ENCODE measurements at regions not wholly inside any gene's neighbourhood (a gene's known extent, or its start where the extent isn't known, plus 50 kb on each side); places are given as distances from the start of the nearest gene placed in this dataset.

GRCh38 chr6:28777147-28777461, 146.7 kb downstream of the TRIM27 start:
- H3K4me1 ChIP-seq: peaks cover 0 to 18% (median 0%) of the 10 kb centered on the region in 4 donors
- H3K27me3 ChIP-seq: peaks cover 22 to 100% (median 89%) of the 10 kb centered on the region in 3 donors
- H3K36me3 ChIP-seq: no peaks in the 10 kb centered on the region
- H3K27ac ChIP-seq: no peak overlapping the region
- no peak overlapping the region for H3K4me3 ChIP-seq
- H3K9me3 ChIP-seq: peaks cover 0 to 41% (median 14%) of the 10 kb centered on the region in 4 donors
- DNase-seq: no peak
- TF ChIP-seq POLR2AphosphoS5 (IDR thresholded peaks at IDR 0.05) (no peak), POLR2A (IDR thresholded peaks at IDR 0.05) (no peak), CTCF (IDR thresholded peaks at IDR 0.05) (no peak), EP300 (IDR thresholded peaks at IDR 0.05) (no peak)
- 5 to 7% (median 5%) methylated on average over 4 of the region's 4 CpGs for WGBS, 5 donors
- intact Hi-C loops (cut with DNase I; ENCODE audit: low total_unique reads): no loop called here

GRCh38 chr6:28782113-28782673, 141.6 kb downstream of the TRIM27 start:
- H3K4me1 ChIP-seq: peaks cover 0 to 12% (median 0%) of the 10 kb centered on the region in 4 donors
- TF ChIP-seq POLR2AphosphoS5 (IDR thresholded peaks at IDR 0.05) (no peak), CTCF (IDR thresholded peaks at IDR 0.05) (no peak), EP300 (IDR thresholded peaks at IDR 0.05) (no peak), POLR2A (IDR thresholded peaks at IDR 0.05) (no peak)
- no peaks in the 10 kb centered on the region for H3K36me3 ChIP-seq
- H3K9me3 ChIP-seq: peaks cover 0 to 27% (median 13%) of the 10 kb centered on the region in 4 donors
- H3K4me3 ChIP-seq: no peak overlapping the region
- WGBS, 5 donors: 13 to 24% (median 15%) methylated on average over 5 of the region's 5 CpGs
- intact Hi-C loops (cut with DNase I; ENCODE audit: low total_unique reads): no loop called here
- no peak overlapping the region for H3K27ac ChIP-seq
- no peak for DNase-seq
- peaks cover 10 to 100% (median 84%) of the 10 kb centered on the region in 3 donors for H3K27me3 ChIP-seq

- intact Hi-C loops (cut with DNase I; ENCODE audit: low total_unique reads): no loop called here
- 2 to 4% (median 3%) methylated on average over 29 to 30 of the region's 30 CpGs for WGBS, 5 donors
Measured at GRCh38 chr6:28785962-28786679, 137.7 kb downstream of the TRIM27 start.

More at GRCh38 chr6:28785962-28786679, 137.7 kb downstream of the TRIM27 start:
- peaks cover 0 to 23% (median 3%) of the 10 kb centered on the region in 4 donors for H3K4me1 ChIP-seq
- peaks cover 0 to 30% (median 17%) of the 10 kb centered on the region in 4 donors for H3K9me3 ChIP-seq
- TF ChIP-seq POLR2A (IDR thresholded peaks at IDR 0.05) (no peak), EP300 (IDR thresholded peaks at IDR 0.05) (no peak), POLR2AphosphoS5 (IDR thresholded peaks at IDR 0.05) (no peak), CTCF (IDR thresholded peaks at IDR 0.05) (no peak)
- no peak overlapping the region for H3K27ac ChIP-seq
- peaks cover 14 to 100% (median 93%) of the 10 kb centered on the region in 3 donors for H3K27me3 ChIP-seq
- DNase-seq: no peak
- H3K4me3 ChIP-seq: no peak overlapping the region
- H3K36me3 ChIP-seq: no peaks in the 10 kb centered on the region

Measured in stomach (tissue), 8 donors.